Astrocyte of the cerebellum (primary cell): ENCODE measurements at regions not wholly inside any gene's neighbourhood (a gene's known extent, or its start where the extent isn't known, plus 50 kb on each side); places are given as distances from the start of the nearest gene placed in this dataset.
"Not testable (repeated sequence)": the region's sequence is repeated elsewhere in the genome, so short reads cannot be mapped to it uniquely, and the experiment has no call there.

Source experiments
- DNase-seq: peaks from one replicate; pipeline ENCODE4 v3.0.0-alpha.2; 2011; ENCODE audit warnings: low read depth
- H3K4me3 ChIP-seq: 2 replicates; pipeline ENCODE4 v1.5.1; 2011; ENCODE audit warnings: mild to moderate bottlenecking, low read depth, low read length, moderate library complexity
- in situ Hi-C: cut with HindIII; loops from 2 replicates; pipeline ENCODE4 v1.10.0; 2017; ENCODE audit warnings: low sequenced_read_pairs
- TF ChIP-seq, protein P1 (sequence below): IDR thresholded peaks from 2 replicates; pipeline ENCODE4 v1.5.1; 2012; ENCODE audit warnings: low read length, low read depth, moderate library complexity, mild to moderate bottlenecking; ENCODE audit errors: missing control alignments

GRCh38 chr2:12010779-12011178 lies 264.3 kb downstream of the LPIN1 start:
- TF ChIP-seq, protein P1, sequence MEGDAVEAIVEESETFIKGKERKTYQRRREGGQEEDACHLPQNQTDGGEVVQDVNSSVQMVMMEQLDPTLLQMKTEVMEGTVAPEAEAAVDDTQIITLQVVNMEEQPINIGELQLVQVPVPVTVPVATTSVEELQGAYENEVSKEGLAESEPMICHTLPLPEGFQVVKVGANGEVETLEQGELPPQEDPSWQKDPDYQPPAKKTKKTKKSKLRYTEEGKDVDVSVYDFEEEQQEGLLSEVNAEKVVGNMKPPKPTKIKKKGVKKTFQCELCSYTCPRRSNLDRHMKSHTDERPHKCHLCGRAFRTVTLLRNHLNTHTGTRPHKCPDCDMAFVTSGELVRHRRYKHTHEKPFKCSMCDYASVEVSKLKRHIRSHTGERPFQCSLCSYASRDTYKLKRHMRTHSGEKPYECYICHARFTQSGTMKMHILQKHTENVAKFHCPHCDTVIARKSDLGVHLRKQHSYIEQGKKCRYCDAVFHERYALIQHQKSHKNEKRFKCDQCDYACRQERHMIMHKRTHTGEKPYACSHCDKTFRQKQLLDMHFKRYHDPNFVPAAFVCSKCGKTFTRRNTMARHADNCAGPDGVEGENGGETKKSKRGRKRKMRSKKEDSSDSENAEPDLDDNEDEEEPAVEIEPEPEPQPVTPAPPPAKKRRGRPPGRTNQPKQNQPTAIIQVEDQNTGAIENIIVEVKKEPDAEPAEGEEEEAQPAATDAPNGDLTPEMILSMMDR: no peak
- no peak for DNase-seq
- in situ Hi-C loops: no loop called here
- H3K4me3 ChIP-seq: no peak overlapping the region

DNA sequence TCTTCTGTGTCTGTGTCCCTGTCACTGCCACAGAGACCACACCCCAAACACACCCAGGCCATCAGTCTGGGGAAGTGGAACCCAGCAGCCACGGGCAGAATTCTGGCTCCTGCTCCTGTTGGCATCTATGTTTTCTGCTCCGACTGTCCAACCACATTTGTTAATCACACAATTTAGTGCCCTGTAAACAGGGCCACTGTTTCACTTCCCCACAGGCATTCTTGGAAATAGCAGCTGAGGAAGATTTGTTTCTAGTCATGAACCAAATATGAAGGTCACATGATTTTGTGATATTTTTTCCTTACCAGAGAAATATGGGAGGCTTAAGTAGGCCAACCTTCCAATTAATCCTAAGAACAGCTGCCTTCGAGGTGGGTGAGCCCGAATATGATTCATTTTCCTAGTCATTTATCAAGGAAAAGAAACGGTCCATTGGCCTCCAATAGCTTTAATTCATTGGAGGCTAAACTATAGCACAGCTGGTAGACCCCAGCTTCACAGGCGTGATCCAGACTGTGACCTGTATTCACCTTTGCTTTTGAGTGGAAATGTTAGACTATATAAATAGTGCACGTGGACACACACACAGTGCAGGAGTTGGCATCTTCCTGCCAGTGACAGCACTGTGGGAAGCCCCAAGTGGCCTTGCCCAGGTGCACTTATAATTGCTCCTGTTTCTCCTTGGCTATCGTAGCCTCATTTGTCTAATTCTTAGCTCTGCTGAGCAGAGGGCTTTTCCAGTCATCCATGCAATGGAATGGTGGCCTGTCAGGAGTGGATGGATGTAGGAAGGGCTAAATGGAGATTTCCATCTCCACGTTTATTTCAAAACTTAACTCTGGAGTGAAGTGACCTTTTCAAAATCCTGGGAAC lies 267.9 kb downstream of the LPIN1 start:
- in situ Hi-C loops: no loop called here
- TF ChIP-seq, protein P1: no peak
- peak; percentile 24 for DNase-seq
- H3K4me3 ChIP-seq: no peak overlapping the region

DNA sequence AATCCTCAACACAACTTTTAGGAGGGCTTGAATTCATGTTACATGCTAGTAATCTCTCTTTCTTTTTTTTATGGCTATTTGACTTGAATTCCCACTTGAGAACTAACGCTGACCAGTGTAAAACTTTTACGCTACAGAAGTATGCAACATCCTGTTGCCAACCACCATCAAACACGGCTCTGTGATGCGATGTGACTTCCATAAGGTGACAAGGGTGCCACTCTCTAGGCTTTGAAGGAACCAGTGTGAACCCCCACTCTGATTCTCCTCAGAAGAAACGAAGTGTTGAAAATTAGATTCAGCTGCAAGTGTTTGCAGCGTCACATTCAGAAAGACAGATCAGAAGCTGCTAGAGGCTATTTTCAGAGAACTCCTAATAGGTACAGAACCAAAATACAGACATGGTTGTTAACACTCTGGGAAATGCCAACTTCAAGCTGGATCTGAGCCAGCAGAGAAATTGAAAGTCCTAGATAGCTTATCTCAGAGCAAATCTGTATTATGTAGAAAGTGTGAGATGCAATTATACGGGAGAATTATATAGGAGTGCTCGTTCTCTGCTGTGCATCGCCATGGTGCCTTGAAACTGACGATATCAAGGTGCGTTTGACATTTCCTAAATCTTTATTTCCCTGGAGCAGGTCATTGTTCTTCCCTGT lies 271.2 kb downstream of the LPIN1 start:
- TF ChIP-seq, protein P1: no peak
- in situ Hi-C loops: no loop called here
- no peak overlapping the region for H3K4me3 ChIP-seq
- no peak for DNase-seq

DNA sequence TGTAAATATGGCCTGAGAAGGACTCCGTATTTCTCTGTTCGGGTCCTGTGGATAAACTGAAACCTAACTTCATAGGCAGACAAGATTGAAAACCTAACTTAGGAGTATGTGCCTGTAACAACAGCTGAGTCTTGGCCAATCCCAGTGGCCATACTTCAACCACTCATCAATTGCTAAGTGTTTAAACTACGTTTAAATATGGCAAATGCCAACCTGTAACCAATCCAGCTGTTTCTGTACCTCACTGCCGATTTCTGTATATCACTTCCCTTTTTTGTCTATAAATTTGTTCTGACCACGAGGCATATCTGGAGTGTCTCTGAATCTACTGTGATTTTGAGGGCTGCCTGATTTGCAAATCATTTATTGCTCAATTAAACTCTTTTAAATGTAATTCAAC lies 272.3 kb downstream of the LPIN1 start:
- in situ Hi-C loops, H3K4me3 ChIP-seq, DNase-seq: not testable (repeated sequence)

DNA sequence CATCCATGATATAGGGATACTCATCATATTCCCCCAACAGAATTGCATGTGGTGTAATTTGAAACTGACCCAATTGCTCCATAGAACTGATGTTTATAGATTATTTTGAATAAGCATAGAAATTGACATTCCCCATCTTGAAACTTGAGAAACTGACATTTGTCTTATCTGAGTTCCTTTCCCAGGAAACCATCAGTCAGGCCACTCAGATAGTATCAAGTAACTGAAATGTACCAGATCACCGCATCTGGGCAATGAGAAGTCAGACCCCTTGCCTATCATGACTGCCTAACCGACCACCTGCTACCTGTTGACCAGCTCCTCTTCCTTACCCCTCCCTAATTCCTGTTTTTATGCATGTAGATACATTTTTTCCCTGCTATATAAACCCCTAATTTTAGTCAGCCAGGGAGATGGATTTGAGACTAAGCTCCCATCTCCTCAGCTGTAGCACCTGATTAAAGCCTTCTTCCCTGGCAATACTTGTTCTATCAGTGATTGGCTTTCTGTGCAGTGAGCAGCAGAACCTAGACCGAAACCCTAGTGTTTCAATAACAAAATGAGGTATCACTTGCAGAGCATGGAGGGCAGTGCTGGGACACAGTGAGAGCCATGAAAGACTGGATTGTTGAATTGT lies 274.5 kb downstream of the LPIN1 start:
- no peak for DNase-seq
- no peak overlapping the region for H3K4me3 ChIP-seq
- in situ Hi-C loops: no loop called here
- TF ChIP-seq, protein P1: no peak

DNA sequence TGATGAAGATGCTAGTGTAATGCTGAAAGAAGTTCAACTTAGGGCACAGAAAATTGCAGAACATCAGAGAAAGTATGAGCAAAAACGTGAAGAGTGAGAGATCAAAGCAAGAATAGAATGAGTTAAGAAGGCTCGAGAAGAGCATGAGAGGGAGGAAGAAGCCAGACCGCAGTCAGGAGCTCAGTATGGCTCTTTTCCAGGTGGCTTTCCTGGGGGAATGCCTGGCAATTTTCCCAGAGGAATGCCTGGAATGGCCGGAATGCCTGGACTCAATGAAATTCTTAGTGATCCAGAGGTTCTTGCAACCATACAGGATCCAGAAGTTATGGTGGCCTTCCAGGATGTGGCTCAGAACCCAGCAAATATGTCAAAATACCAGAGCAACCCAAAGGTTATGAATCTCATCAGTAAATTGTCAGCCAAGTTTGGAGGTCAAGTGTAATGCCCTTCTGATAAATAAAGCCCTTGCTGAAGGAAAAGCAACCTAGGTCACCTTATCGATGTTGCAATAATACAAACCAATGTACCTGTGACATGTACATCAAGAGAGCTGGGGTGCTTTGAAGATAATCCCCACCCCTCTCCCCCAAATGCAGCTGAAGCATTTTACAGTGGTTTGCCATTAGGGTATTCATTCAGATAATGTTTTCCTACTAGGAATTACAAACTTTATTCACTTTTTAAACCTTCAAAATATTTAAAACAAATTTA lies 277.9 kb downstream of the LPIN1 start:
- DNase-seq: peak; percentile 71
- in situ Hi-C loops, H3K4me3 ChIP-seq: not testable (repeated sequence)

DNA sequence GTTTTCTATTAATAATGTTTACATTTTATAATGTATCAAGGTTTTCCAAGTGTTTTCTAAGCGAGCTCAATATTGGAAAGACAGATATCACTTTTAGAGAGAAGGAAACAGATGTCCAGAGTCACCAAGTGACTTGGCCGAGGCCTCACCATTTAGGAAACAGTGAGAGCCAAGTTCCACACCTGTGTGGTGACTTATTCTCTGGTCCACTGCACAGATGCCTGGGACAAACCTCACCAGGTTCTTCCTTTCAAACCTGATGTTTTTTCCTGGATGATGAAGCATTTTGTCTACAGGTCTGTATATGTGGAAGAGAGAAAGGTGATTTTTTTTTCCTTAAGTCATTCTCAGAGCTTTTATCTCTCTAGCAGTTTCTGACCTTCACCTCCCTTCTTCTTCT lies 280.7 kb downstream of the LPIN1 start:
- TF ChIP-seq, protein P1: no peak

More for the DNA sequence above, 280.7 kb downstream of the LPIN1 start:
- no peak for DNase-seq
- no peak overlapping the region for H3K4me3 ChIP-seq
- in situ Hi-C loops: no loop called here
